HepG2 (cell line): ENCODE measurements at regions not wholly inside any gene's neighbourhood (a gene's known extent, or its start where the extent isn't known, plus 50 kb on each side); places are given as distances from the start of the nearest gene placed in this dataset.

Experiments used
- ATAC-seq: fragments of 200-7000 bp; cut with Tn5 transposase; 3 replicates; pipeline ENCODE4 v1.9.1; 2020; ENCODE audit warnings: mild to moderate bottlenecking, moderate library complexity
- BruUV-seq: library from RNA; stranded (reverse); fragments of 400-500 nt; replicated peaks from 2 replicates; lab custom pipeline; 2021; lab: Mats Ljungman, UMichigan
- CTCF ChIA-PET: fragments of 300-600 bp; formaldehyde crosslinking; extraction: SDS; loops from one replicate; lab custom pipeline; 2021; ENCODE audit warnings: low total read pairs, inconsistent platforms, low intra/inter-chr PET ratio; lab: Yijun Ruan, JAX
- POLR2A ChIA-PET: fragments of 350-600 bp; sonication (Branson Sonifier 250); formaldehyde crosslinking; loops from one replicate; lab custom pipeline; 2020; ENCODE audit warnings: antibody characterized with exemption, inconsistent platforms; lab: Yijun Ruan, JAX
- DNase-seq: peaks from one replicate; pipeline ENCODE4 v3.0.0-alpha.2; 2015; ENCODE audit warnings: low spot score
- FAIRE-seq: peaks from 3 replicates; lab custom pipeline; 2011; peaks lifted over from hg19 to GRCh38; lab: Jason Lieb, UNC
- H2AFZ ChIP-seq: one replicate; pipeline ENCODE4 v1.6.1; 2011; ENCODE audit warnings: low read length, inconsistent platforms
- H3K27ac ChIP-seq: fragments of 300-600 bp; 3 replicates; pipeline ENCODE4 v1.8.0; 2011; ENCODE audit warnings: mixed run types, mild to moderate bottlenecking, mixed read lengths, low read length, inconsistent platforms; ENCODE audit not compliant: insufficient read depth; ENCODE audit errors: extremely low read length
- H3K27me3 ChIP-seq, 2 experiments: fragments of 200-600 bp in 1 of 2; 2 replicates in 1 of 2; 3 replicates in 1 of 2; pipeline versions ENCODE4 v1.6.0 to v1.8.0; 2011; ENCODE audit warnings: low read length in 2 of 2, mild to moderate bottlenecking in 2 of 2, moderate library complexity in 2 of 2, inconsistent platforms in 1 of 2; ENCODE audit not compliant: insufficient read depth in 2 of 2, control insufficient read depth in 1 of 2
- H3K36me3 ChIP-seq, 2 experiments: fragments of 200-600 bp in 1 of 2; replicated peaks in 1 of 2; 2 replicates in 1 of 2; 3 replicates in 1 of 2; pipeline versions ENCODE4 v1.5.1 to v1.8.0; 2011; ENCODE audit warnings: low read length in 2 of 2, inconsistent platforms in 1 of 2; ENCODE audit not compliant: insufficient read depth in 2 of 2, control insufficient read depth in 1 of 2
- H3K4me1 ChIP-seq: 2 replicates; pipeline ENCODE4 v1.5.1; 2012; ENCODE audit warnings: low read length, inconsistent platforms; ENCODE audit not compliant: insufficient read depth
- H3K4me2 ChIP-seq: 2 replicates; pipeline ENCODE4 v1.6.0; 2011; ENCODE audit warnings: low read depth, low read length, inconsistent platforms
- H3K4me3 ChIP-seq, 3 experiments: fragments of 200-600 bp in 1 of 3; sonication (generic), shearing (Covaris generic) in 1 of 3; replicated peaks in 1 of 3; 2 replicates each; pipeline ENCODE4 v1.5.1; 2011 to 2016; ENCODE audit warnings: low read length in 3 of 3, inconsistent platforms in 2 of 3, low read depth in 2 of 3, mild to moderate bottlenecking in 2 of 3, control low read depth in 1 of 3, mixed read lengths in 1 of 3; ENCODE audit not compliant: insufficient read depth in 1 of 3
- H3K79me2 ChIP-seq: one replicate; pipeline ENCODE4 v1.6.1; 2011; ENCODE audit warnings: low read length, inconsistent platforms; ENCODE audit not compliant: insufficient read depth
- H3K9ac ChIP-seq: 2 replicates; pipeline ENCODE4 v1.6.0; 2011; ENCODE audit warnings: mild to moderate bottlenecking, low read depth, low read length, inconsistent platforms; ENCODE audit not compliant: insufficient read depth
- H3K9me3 ChIP-seq: 2 replicates; pipeline ENCODE4 v1.5.1; 2012; ENCODE audit warnings: mild to moderate bottlenecking, low read length
- H4K20me1 ChIP-seq: 2 replicates; pipeline ENCODE4 v1.6.0; 2011; ENCODE audit warnings: inconsistent platforms, mild to moderate bottlenecking, low read length, moderate library complexity; ENCODE audit not compliant: insufficient read depth
- NFKB2 ChIP-seq: sonication (generic); formaldehyde crosslinking; IDR thresholded peaks from 2 replicates; pipeline ENCODE4 v1.4.0; 2020; ENCODE audit warnings: missing genetic modification reagents, borderline replicate concordance
- SALL2 ChIP-seq: sonication (generic); formaldehyde crosslinking; IDR thresholded peaks from 2 replicates; pipeline ENCODE4 v1.8.1; 2023; ENCODE audit warnings: mild to moderate bottlenecking, missing genetic modification reagents, inconsistent platforms
- SRSF9 ChIP-seq: fragments of 200-400 bp; formaldehyde crosslinking; IDR thresholded peaks from 2 replicates; pipeline ENCODE4 v1.6.1; 2018; ENCODE audit warnings: borderline replicate concordance, mild to moderate bottlenecking, low read depth, low read length; ENCODE audit not compliant: insufficient read depth, poor library complexity, severe bottlenecking
- ZNF550 ChIP-seq: sonication (generic); formaldehyde crosslinking; IDR thresholded peaks from 2 replicates; pipeline ENCODE4 v1.4.0; 2020; ENCODE audit warnings: mild to moderate bottlenecking, missing genetic modification reagents, borderline replicate concordance
- WGBS: methylation state at CpG from one replicate; pipeline ENCODE4 v1.1.6; 2017; ENCODE audit warnings: low lambda C conversion rate; 5-methylcytosine and 5-hydroxymethylcytosine counted together
- in situ Hi-C: cut with HindIII; loops from 2 replicates; pipeline ENCODE4 v1.10.0; 2017; ENCODE audit warnings: low pct_unique_long_range_greater_than_20kb; ENCODE audit not compliant: extremely low pct_ligation_motif_present
- intact Hi-C: fragments of 100-400 bp; cut with micrococcal nuclease; formaldehyde crosslinking; loops from one replicate; pipeline ENCODE4 v1.10.0; 2022; ENCODE audit not compliant: unreplicated experiment
- TF ChIP-seq, protein P1 (sequence below): sonication (generic); formaldehyde crosslinking; IDR thresholded peaks from 2 replicates; pipeline ENCODE4 v1.4.0; 2020; ENCODE audit warnings: missing genetic modification reagents
- TF ChIP-seq, protein P2 (sequence below): sonication (generic); formaldehyde crosslinking; IDR thresholded peaks from 2 replicates; pipeline ENCODE4 v1.5.1; 2020; ENCODE audit warnings: mild to moderate bottlenecking, moderate library complexity, missing genetic modification reagents

DNA sequence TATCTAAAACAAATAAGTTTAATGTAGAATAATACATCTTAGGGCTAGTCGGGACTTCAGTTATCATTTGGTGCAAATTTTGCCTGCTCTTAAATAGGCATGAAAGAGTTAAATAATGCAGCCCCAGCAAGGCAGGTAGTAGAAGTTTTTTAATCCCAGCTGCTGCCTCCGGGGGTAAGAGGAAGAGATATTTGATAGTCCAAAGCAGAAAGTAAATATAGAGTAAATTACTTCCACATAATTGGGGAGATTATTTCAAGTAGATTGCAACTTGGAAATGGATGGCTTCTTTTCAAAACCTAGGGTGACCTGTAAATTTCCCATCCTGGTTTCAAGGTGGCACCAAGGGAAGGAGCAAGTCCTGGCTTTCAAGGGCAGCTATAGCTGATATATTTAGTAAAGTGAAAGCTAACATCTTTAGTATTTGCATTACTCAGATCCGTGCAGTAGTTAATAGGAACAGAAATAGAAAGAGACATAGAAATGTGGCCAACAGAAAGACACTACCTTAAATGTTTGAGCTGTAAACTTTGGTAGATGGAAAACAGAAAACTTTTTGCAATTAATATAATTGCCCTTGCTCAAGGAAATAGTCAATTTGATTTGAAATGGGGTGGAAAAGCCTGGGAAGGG lies 109.1 kb downstream of the LMO4 start:
- H4K20me1 ChIP-seq = no peaks in the 10 kb centered on the region
- POLR2A ChIA-PET = no interaction called here
- in situ Hi-C loops = no loop called here
- H3K4me3 ChIP-seq = no peak overlapping the region
- no TSS peak for BruUV-seq
- WGBS = 17% methylated on average over 3 of the region's 3 CpGs
- CTCF ChIA-PET = no interaction called here
- no peak overlapping the region for H2AFZ ChIP-seq
- H3K9ac ChIP-seq = no peak overlapping the region
- no peaks in the 10 kb centered on the region for H3K4me1 ChIP-seq
- no peak for DNase-seq
- H3K4me2 ChIP-seq = no peak overlapping the region
- H3K9me3 ChIP-seq = no peaks in the 10 kb centered on the region
- H3K27me3 ChIP-seq = no peaks in the 10 kb centered on the region
- no peak for TF ChIP-seq SALL2 (CRISPR knock-in tag)
- TF ChIP-seq SRSF9 = no peak
- TF ChIP-seq, protein P1, sequence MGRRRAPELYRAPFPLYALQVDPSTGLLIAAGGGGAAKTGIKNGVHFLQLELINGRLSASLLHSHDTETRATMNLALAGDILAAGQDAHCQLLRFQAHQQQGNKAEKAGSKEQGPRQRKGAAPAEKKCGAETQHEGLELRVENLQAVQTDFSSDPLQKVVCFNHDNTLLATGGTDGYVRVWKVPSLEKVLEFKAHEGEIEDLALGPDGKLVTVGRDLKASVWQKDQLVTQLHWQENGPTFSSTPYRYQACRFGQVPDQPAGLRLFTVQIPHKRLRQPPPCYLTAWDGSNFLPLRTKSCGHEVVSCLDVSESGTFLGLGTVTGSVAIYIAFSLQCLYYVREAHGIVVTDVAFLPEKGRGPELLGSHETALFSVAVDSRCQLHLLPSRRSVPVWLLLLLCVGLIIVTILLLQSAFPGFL (CRISPR knock-in tag) = no peak
- no peak for TF ChIP-seq NFKB2 (CRISPR knock-in tag)
- TF ChIP-seq ZNF550 = no peak
- TF ChIP-seq, protein P2, sequence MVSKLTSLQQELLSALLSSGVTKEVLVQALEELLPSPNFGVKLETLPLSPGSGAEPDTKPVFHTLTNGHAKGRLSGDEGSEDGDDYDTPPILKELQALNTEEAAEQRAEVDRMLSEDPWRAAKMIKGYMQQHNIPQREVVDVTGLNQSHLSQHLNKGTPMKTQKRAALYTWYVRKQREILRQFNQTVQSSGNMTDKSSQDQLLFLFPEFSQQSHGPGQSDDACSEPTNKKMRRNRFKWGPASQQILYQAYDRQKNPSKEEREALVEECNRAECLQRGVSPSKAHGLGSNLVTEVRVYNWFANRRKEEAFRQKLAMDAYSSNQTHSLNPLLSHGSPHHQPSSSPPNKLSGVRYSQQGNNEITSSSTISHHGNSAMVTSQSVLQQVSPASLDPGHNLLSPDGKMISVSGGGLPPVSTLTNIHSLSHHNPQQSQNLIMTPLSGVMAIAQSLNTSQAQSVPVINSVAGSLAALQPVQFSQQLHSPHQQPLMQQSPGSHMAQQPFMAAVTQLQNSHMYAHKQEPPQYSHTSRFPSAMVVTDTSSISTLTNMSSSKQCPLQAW (CRISPR knock-in tag) = no peak
- TF ChIP-seq, all 625 proteins: peak for 0
- Histone ChIP-seq H3K27ac (no peak overlapping the region), H3K79me2 (no peaks in the 10 kb centered on the region), H3K36me3 (no peaks in the 10 kb centered on the region)
- FAIRE-seq (no peak), ATAC-seq (no peak)
- intact Hi-C loops = no loop called here
